ENCODE measurements at regions not wholly inside any gene's neighbourhood (a gene's known extent, or its start where the extent isn't known, plus 50 kb on each side); places are given as distances from the start of the nearest gene placed in this dataset.

GRCh38 chr6:155641603-155642002, 186.0 kb upstream of the NOX3 start:
- no peak overlapping the region for H3K4me2 ChIP-seq
- no peaks in the 10 kb centered on the region for H3K36me3 ChIP-seq
- Mint-ChIP-seq H3K27ac (no peak overlapping the region), H3K4me3 (no peak overlapping the region), H3K9me3 (peaks cover 13% of the 10 kb centered on the region), H3K36me3 (peaks cover 3% of the 10 kb centered on the region), H3K4me1 (no peaks in the 10 kb centered on the region), H3K27me3 (ENCODE audit: insufficient read depth, low read depth) (no peaks in the 10 kb centered on the region)
- no peaks in the 10 kb centered on the region for H3K79me2 ChIP-seq (ENCODE audit: low read depth)
- no peak overlapping the region for H2AFZ ChIP-seq (replicated peaks)
- peaks cover 3% of the 10 kb centered on the region for H3K9me3 ChIP-seq (ENCODE audit: low read depth)
- no peak for DNase-seq (ENCODE audit: low spot score)
- no peaks in the 10 kb centered on the region for H3F3A ChIP-seq (ENCODE audit: low read depth)
- H3K27ac ChIP-seq: no peak overlapping the region
- no peak overlapping the region for H3K4me3 ChIP-seq
- no peak for TF ChIP-seq CTCF (IDR thresholded peaks at IDR 0.05)
- TF ChIP-seq EZH2phosphoT487 (IDR thresholded peaks at IDR 0.05): no peak
- no peak for TF ChIP-seq EZH2 (IDR thresholded peaks at IDR 0.05)
- no peaks in the 10 kb centered on the region for H3K27me3 ChIP-seq
- no peak overlapping the region for H3K9ac ChIP-seq
- no peaks in the 10 kb centered on the region for H3K4me1 ChIP-seq
- no peaks in the 10 kb centered on the region for H4K20me1 ChIP-seq (ENCODE audit: low read depth)

- H3K4me3 Mint-ChIP-seq: no peak overlapping the region
- H4K20me1 ChIP-seq (ENCODE audit: low read depth): no peaks in the 10 kb centered on the region
- DNase-seq (ENCODE audit: low spot score): no peak
- H3K4me2 ChIP-seq: no peak overlapping the region
- no peak overlapping the region for H3K27ac Mint-ChIP-seq
- H3K9ac ChIP-seq: no peak overlapping the region
- TF ChIP-seq EZH2 (IDR thresholded peaks at IDR 0.05) (no peak), CTCF (IDR thresholded peaks at IDR 0.05) (no peak), EZH2phosphoT487 (IDR thresholded peaks at IDR 0.05) (no peak)
- no peak overlapping the region for H3K27ac ChIP-seq
- no peak overlapping the region for H3K4me3 ChIP-seq
- H3K36me3 ChIP-seq: no peaks in the 10 kb centered on the region
- H3K36me3 Mint-ChIP-seq: peaks cover 3% of the 10 kb centered on the region
- H3K27me3 Mint-ChIP-seq (ENCODE audit: insufficient read depth, low read depth): no peaks in the 10 kb centered on the region
- no peaks in the 10 kb centered on the region for H3K4me1 ChIP-seq
- H3K4me1 Mint-ChIP-seq: peaks cover 9% of the 10 kb centered on the region
- H3F3A ChIP-seq (ENCODE audit: low read depth): no peaks in the 10 kb centered on the region
- no peaks in the 10 kb centered on the region for H3K79me2 ChIP-seq (ENCODE audit: low read depth)
- no peaks in the 10 kb centered on the region for H3K27me3 ChIP-seq
- H3K9me3 Mint-ChIP-seq: peaks cover 13% of the 10 kb centered on the region
- H3K9me3 ChIP-seq (ENCODE audit: low read depth): peaks cover 3% of the 10 kb centered on the region
- no peak overlapping the region for H2AFZ ChIP-seq (replicated peaks)
These were observed 182.6 kb upstream of the NOX3 start for GRCh38 chr6:155638200-155638599.

GRCh38 chr6:155635416-155635815, 179.8 kb upstream of the NOX3 start:
- no peaks in the 10 kb centered on the region for H3K27me3 ChIP-seq
- DNase-seq (ENCODE audit: low spot score): no peak
- H3K36me3 ChIP-seq: no peaks in the 10 kb centered on the region
- no peak overlapping the region for H3K4me3 ChIP-seq
- H3K9me3 Mint-ChIP-seq: no peaks in the 10 kb centered on the region
- H3K4me1 Mint-ChIP-seq: peaks cover 9% of the 10 kb centered on the region
- no peak overlapping the region for H3K27ac Mint-ChIP-seq
- H3K9me3 ChIP-seq (ENCODE audit: low read depth): no peaks in the 10 kb centered on the region
- H3K27me3 Mint-ChIP-seq (ENCODE audit: insufficient read depth, low read depth): no peaks in the 10 kb centered on the region
- H3K36me3 Mint-ChIP-seq: no peaks in the 10 kb centered on the region
- H3K4me3 Mint-ChIP-seq: no peak overlapping the region
- H3F3A ChIP-seq (ENCODE audit: low read depth): no peaks in the 10 kb centered on the region
- H3K9ac ChIP-seq: no peak overlapping the region
- H2AFZ ChIP-seq (replicated peaks): no peak overlapping the region
- no peak overlapping the region for H3K4me2 ChIP-seq
- no peaks in the 10 kb centered on the region for H3K4me1 ChIP-seq
- no peak overlapping the region for H3K27ac ChIP-seq
- TF ChIP-seq EZH2phosphoT487 (IDR thresholded peaks at IDR 0.05): no peak
- TF ChIP-seq CTCF (IDR thresholded peaks at IDR 0.05): no peak
- no peak for TF ChIP-seq EZH2 (IDR thresholded peaks at IDR 0.05)
- H3K79me2 ChIP-seq (ENCODE audit: low read depth): no peaks in the 10 kb centered on the region
- no peaks in the 10 kb centered on the region for H4K20me1 ChIP-seq (ENCODE audit: low read depth)

Data from neural progenitor cell (in vitro differentiated cells).